ENCODE measurements at regions not wholly inside any gene's neighbourhood (a gene's known extent, or its start where the extent isn't known, plus 50 kb on each side); places are given as distances from the start of the nearest gene placed in this dataset.

GRCh38 chr13:85314686-85315085 is 484.5 kb downstream of the SLITRK6 start:
- no peak for TF ChIP-seq CTCF (IDR thresholded peaks at IDR 0.05; ENCODE audit: low read depth, low read length, missing control alignments)
- DNase-seq (ENCODE audit: low read depth) = no peak
- H3K4me3 ChIP-seq (ENCODE audit: low read depth, low read length) = no peak overlapping the region

DNA sequence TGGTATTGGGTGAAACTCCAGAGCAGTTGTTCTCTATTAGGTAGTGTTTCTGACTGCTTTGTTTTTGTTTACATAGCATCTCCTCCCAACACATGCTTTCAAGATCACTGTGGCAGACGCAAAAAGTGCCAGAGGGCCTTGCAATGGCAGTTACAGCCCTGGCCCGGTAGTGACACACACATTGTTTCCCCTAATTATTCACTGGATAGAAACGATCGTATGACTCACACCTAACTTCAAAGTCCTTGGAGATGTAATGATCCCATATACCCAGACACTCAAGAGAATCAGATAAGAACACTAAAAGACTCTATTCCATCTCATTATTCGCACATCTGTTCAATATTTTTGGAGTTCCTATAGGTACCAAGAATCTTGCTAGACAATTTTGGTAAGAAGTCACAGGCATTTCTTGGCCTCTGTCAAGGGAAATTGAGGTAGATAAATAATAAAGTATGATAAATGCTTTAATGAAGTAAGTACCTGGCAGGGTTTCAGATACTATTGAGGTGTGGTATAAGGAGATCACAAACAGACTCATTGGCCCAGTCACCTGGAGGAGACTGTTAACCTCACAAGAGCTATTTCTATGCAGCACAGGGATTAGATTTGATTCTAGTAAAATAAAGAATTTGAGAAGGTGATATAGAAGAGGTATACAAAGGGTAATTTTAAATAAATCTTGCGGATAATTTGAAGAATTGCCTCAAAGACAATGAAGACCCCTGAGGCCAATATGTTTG is 485.3 kb downstream of the SLITRK6 start:
- TF ChIP-seq CTCF (IDR thresholded peaks at IDR 0.05; ENCODE audit: low read depth, low read length, missing control alignments) = no peak
- no peak overlapping the region for H3K4me3 ChIP-seq (ENCODE audit: low read depth, low read length)
- DNase-seq (ENCODE audit: low read depth) = no peak

GRCh38 chr13:85312071-85312470 is 487.1 kb downstream of the SLITRK6 start:
- TF ChIP-seq CTCF (IDR thresholded peaks at IDR 0.05; ENCODE audit: low read depth, low read length, missing control alignments) = no peak
- no peak for DNase-seq (ENCODE audit: low read depth)

GRCh38 chr13:85303630-85304029 is 495.6 kb downstream of the SLITRK6 start:
- TF ChIP-seq CTCF (IDR thresholded peaks at IDR 0.05; ENCODE audit: low read depth, low read length, missing control alignments) = no peak
- H3K4me3 ChIP-seq (ENCODE audit: low read depth, low read length) = no peak overlapping the region
- no peak for DNase-seq (ENCODE audit: low read depth)

More at GRCh38 chr13:85312071-85312470, 487.1 kb downstream of the SLITRK6 start:
- H3K4me3 ChIP-seq (ENCODE audit: low read depth, low read length) = no peak overlapping the region

DNA sequence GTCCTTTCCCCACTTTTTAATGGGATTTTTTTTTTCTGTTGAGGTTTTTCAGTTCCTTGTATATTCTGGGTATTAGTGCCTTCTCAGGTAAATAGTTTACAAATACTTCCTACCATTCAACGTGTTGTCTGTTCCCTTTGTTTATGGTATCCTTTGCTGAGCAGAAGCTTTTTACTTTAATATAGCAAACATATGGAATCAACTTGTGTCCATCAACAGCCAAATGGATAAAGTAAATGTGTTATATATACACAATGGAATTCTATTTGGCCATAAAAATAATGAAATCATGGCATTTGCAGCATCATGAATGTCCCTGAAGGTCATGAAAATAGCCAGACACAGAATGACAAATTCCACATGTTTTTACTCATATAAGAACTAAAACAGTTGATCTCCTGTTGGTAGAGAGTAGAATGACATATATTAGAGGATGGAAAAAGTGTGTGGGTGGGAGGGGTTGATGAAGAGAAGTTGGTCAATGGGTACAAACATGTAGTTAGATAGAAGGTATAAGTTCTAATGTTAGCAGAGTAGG is 500.8 kb downstream of the SLITRK6 start:
- DNase-seq (ENCODE audit: low read depth) = no peak
- H3K4me3 ChIP-seq (ENCODE audit: low read depth, low read length) = no peak overlapping the region
- no peak for TF ChIP-seq CTCF (IDR thresholded peaks at IDR 0.05; ENCODE audit: low read depth, low read length, missing control alignments)

- DNase-seq (ENCODE audit: low read depth) = no peak
- TF ChIP-seq CTCF (IDR thresholded peaks at IDR 0.05; ENCODE audit: low read depth, low read length, missing control alignments) = no peak
- H3K4me3 ChIP-seq (ENCODE audit: low read depth, low read length) = no peak overlapping the region
These were observed 510.5 kb downstream of the SLITRK6 start for GRCh38 chr13:85288698-85289097.

- no peak for TF ChIP-seq CTCF (IDR thresholded peaks at IDR 0.05; ENCODE audit: low read depth, low read length, missing control alignments)
- no peak overlapping the region for H3K4me3 ChIP-seq (ENCODE audit: low read depth, low read length)
- DNase-seq (ENCODE audit: low read depth) = no peak
These were observed 511.7 kb downstream of the SLITRK6 start for GRCh38 chr13:85287528-85287927.

Measured in GM12864 (cell line).